Pancreas (tissue), 10 donors: ENCODE measurements at regions not wholly inside any gene's neighbourhood (a gene's known extent, or its start where the extent isn't known, plus 50 kb on each side); places are given as distances from the start of the nearest gene placed in this dataset.

Experiments used
- ATAC-seq, 4 donors: fragments of 200-7000 bp; cut with Tn5 transposase; one replicate each; pipeline versions ENCODE4 v1.8.0 to v1.9.1; 2020; ENCODE audit warnings: mild to moderate bottlenecking in 4 of 4, moderate library complexity in 4 of 4
- DNase-seq, 6 donors: peaks; one replicate each; pipeline ENCODE4 v3.0.0-alpha.2; 2020
- FAIRE-seq: peaks from 2 replicates; lab custom pipeline; 2012; peaks lifted over from hg19 to GRCh38; lab: Jason Lieb, UNC
- H3K27ac ChIP-seq, 4 donors: fragments of 200-600 bp; sonication (generic); 1 replicate in 3 of 4; 2 replicates in 1 of 4; pipeline versions ENCODE4 v1.5.0 to v1.8.0; 2020
- H3K27me3 ChIP-seq, 4 donors: fragments of 200-600 bp; one replicate each; pipeline ENCODE4 v1.8.0; 2021
- H3K36me3 ChIP-seq, 3 donors: fragments of 200-600 bp; sonication (generic) in 1 of 3; one replicate each; pipeline versions ENCODE4 v1.5.0 to v1.8.0; 2020 to 2021
- H3K4me1 ChIP-seq, 3 donors: fragments of 200-600 bp; one replicate each; pipeline ENCODE4 v1.8.0; 2021
- H3K4me3 ChIP-seq, 4 donors: fragments of 200-600 bp; sonication (generic) in 2 of 4; one replicate each; pipeline versions ENCODE4 v1.5.0 to v1.8.0; 2020 to 2021
- H3K9me3 ChIP-seq, 4 donors: fragments of 200-600 bp; one replicate each; pipeline ENCODE4 v1.8.0; 2021
- CTCF ChIP-seq, 4 donors: fragments of 200-600 bp; sonication (generic) in 3 of 4; IDR thresholded peaks; one replicate each; pipeline versions ENCODE4 v1.5.0 to v1.8.0; 2021; ENCODE audit warnings: antibody characterized with exemption in 4 of 4
- WGBS, 2 donors: extraction: QIAGEN DNeasy Blood & Tissue Kit; methylation state at CpG; one replicate each; pipeline ENCODE4 v1.1.7; 2013; 5-methylcytosine and 5-hydroxymethylcytosine counted together
- intact Hi-C, 3 donors: fragments of 100-400 bp; cut with DNase I; formaldehyde crosslinking; loops; one replicate each; pipeline versions ENCODE4 v1.11.1 to v1.14.2; 2022
- donor health status: healthy with polysubstance abuse.
- donor health status: DM: no; HTN: no; CAD: no; lungs with moderate emphysema.
- donor health status: DM: no; HTN: no; CAD: no.
- donor health status: control.
- donor health status: control.
- donor health status: Bipolar disorder and iron deficiency.
- donor health status: DM: yes; HTN: yes; CAD: no.
- donor health status: DM: no; HTN: no; CAD: no.
- donor health status: DM: no; HTN: no; CAD: no.
- donor health status: DM: yes; HTN: yes; CAD: no.

DNA sequence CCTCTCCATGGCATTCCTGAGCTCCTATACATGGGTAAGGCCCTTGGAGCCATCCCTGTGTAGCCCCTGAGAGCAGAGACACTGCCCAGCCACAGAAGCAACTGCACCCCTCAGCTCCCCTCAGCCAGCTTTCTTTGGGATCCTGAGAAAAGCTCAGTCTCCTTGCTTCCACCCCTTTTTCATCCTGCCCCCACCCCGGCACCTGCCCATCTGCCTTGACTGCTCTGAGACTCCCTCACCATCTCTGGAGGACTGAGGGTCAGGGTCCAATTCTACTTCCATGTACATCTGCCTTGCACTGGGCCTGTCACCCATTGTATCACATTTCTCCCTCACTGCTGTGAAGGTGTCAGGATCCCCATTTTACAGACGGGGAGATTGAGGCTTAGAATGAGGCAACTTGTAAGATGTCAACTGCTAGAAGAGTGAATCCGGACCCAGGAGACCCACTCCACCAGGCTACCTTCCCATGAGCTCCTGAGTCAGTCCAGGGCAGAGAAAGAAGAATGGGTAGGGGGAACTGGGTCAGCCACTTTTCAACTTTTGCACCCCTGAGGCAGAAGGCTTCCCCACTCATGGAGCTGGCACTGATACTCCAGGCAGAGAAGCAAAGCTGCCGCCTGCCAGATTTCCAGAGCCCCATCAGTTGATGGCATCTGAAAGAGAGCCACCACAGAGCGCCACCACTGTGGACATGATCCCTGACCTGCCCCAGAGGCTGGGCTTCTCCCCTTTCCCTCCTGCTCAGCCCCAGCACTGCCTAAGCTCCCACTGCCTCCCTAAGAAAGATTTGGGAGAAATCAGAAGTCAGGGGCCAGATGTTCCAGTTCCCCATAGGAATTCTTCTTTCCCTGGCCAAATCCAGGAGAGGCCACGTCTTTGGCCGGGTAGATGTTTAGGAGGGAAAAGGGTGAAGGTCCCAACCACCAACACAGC, 135.4 kb downstream of the TMEM132E start:
- Histone ChIP-seq H3K4me3 (no peak overlapping the region), H3K27me3 (peaks cover 0 to 2% (median 0%) of the 10 kb centered on the region in 4 donors), H3K36me3 (no peaks in the 10 kb centered on the region), H3K4me1 (no peaks in the 10 kb centered on the region), H3K27ac (no peak overlapping the region), H3K9me3 (no peaks in the 10 kb centered on the region)
- FAIRE-seq (no peak), ATAC-seq (no peak), DNase-seq (no peak)
- WGBS, 2 donors, result 65 to 79% methylated on average over 7 of the region's 7 CpGs
- TF ChIP-seq CTCF (IDR thresholded peaks at IDR 0.05), result no peak
- intact Hi-C loops, result loop anchor here in 2 of 3 donors (5.0 to 10.0 kb wide), 2 partner anchors 48 to 50 kb away; no protein-coding TSS in a partner anchor

GRCh38 chr17:34713687-34714086, 134.3 kb downstream of the TMEM132E start:
- no peaks in the 10 kb centered on the region for H3K9me3 ChIP-seq
- DNase-seq (no peak), FAIRE-seq (no peak), ATAC-seq (no peak)
- no peaks in the 10 kb centered on the region for H3K4me1 ChIP-seq
- H3K27ac ChIP-seq, result no peak overlapping the region
- 88 to 95% methylated on average over 1 of the region's 1 CpG for WGBS, 2 donors
- H3K4me3 ChIP-seq, result no peak overlapping the region
- H3K36me3 ChIP-seq, result no peaks in the 10 kb centered on the region
- no peak for TF ChIP-seq CTCF (IDR thresholded peaks at IDR 0.05)
- peaks cover 0 to 4% (median 0%) of the 10 kb centered on the region in 4 donors for H3K27me3 ChIP-seq
- intact Hi-C loops, result loop anchor here in 2 of 3 donors (5.0 to 10.0 kb wide), 2 partner anchors 49 to 51 kb away; no protein-coding TSS in a partner anchor

DNA sequence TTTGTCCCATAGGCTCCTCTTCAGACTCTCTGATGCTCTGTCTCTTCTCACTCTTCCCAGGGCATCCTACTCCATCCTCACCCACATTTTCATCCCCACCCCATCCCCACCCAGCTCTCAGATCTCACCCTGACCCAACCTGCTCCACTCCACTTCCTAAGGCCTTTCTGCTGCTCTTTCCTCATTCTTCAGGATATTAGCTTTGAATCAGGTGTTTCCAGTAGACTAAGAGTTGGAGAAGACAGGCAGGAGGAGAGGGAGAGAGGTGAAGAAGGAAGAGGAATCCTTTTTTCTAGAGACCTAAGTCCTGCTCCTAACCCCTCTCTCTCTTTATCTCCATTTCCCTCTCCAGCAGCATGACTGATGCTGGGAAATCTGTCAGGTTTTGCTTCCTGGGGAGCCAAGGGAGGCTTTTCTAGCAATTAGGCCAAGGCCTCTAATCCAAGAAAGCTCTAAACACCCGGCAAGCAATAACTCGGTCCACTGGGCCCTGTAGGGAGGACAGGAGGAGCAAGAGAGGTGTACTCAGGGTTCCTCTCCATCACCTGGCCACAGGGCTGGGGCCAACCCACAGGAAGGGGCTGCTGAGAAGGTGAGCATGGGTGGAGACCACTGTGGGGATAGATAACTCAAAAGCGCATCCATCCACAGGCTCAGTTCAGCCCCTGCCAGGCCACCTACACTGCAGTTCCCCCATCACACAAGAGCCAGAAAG, 133.3 kb downstream of the TMEM132E start:
- intact Hi-C loops, result loop anchor here in 2 of 3 donors (5.0 to 10.0 kb wide), 2 partner anchors 50 to 52 kb away; no protein-coding TSS in a partner anchor
- H3K4me3 ChIP-seq, result no peak overlapping the region
- H3K27ac ChIP-seq, result no peak overlapping the region
- WGBS, 2 donors, result 53 to 66% methylated on average over 3 of the region's 3 CpGs
- no peaks in the 10 kb centered on the region for H3K36me3 ChIP-seq
- no peak for TF ChIP-seq CTCF (IDR thresholded peaks at IDR 0.05)
- DNase-seq, result no peak
- H3K9me3 ChIP-seq, result no peaks in the 10 kb centered on the region
- no peak for FAIRE-seq
- no peaks in the 10 kb centered on the region for H3K4me1 ChIP-seq
- peaks cover 0 to 4% (median 0%) of the 10 kb centered on the region in 4 donors for H3K27me3 ChIP-seq
- ATAC-seq, result no peak

GRCh38 chr17:34711646-34712045, 132.3 kb downstream of the TMEM132E start:
- DNase-seq (no peak), FAIRE-seq (no peak), ATAC-seq (peak in 1 of 4 donors; percentile 32)
- 41 to 45% methylated on average over 5 of the region's 5 CpGs for WGBS, 2 donors
- Histone ChIP-seq H3K36me3 (no peaks in the 10 kb centered on the region), H3K27me3 (peaks cover 0 to 4% (median 0%) of the 10 kb centered on the region in 4 donors), H3K27ac (no peak overlapping the region), H3K9me3 (no peaks in the 10 kb centered on the region), H3K4me1 (no peaks in the 10 kb centered on the region), H3K4me3 (no peak overlapping the region)
- no peak for TF ChIP-seq CTCF (IDR thresholded peaks at IDR 0.05)
- intact Hi-C loops, result loop anchor here in 2 of 3 donors (5.0 to 10.0 kb wide), 2 partner anchors 51 to 53 kb away; no protein-coding TSS in a partner anchor
